PFSK-1 (cell line): ENCODE measurements at regions not wholly inside any gene's neighbourhood (a gene's known extent, or its start where the extent isn't known, plus 50 kb on each side); places are given as distances from the start of the nearest gene placed in this dataset.

Experiments used
- FOXP2 ChIP-seq: optimal IDR thresholded peaks from 2 replicates; pipeline ENCODE3; 2011; ENCODE audit warnings: borderline replicate concordance, control low read depth, inconsistent platforms; ENCODE audit not compliant: insufficient read depth; ENCODE audit errors: extremely low read length, extremely low read depth
- POLR2AphosphoS5 ChIP-seq: IDR thresholded peaks from 2 replicates; pipeline ENCODE4 v1.6.1; 2012; ENCODE audit warnings: low read depth, mild to moderate bottlenecking, control low read depth, low read length, moderate library complexity
- REST ChIP-seq, 2 experiments: IDR thresholded peaks; 2 replicates each; pipeline versions ENCODE4 v1.6.1 to v1.8.0; 2011 to 2012; ENCODE audit warnings: low read depth in 2 of 2, low read length in 2 of 2, control low read depth in 1 of 2, inconsistent platforms in 1 of 2, mild to moderate bottlenecking in 1 of 2, moderate library complexity in 1 of 2; ENCODE audit not compliant: insufficient read depth in 1 of 2
- SIN3A ChIP-seq: IDR thresholded peaks from 2 replicates; pipeline ENCODE4 v1.6.1; 2012; ENCODE audit warnings: mild to moderate bottlenecking, low read length, moderate library complexity, borderline replicate concordance; ENCODE audit not compliant: insufficient read depth
- TAF1 ChIP-seq: IDR thresholded peaks from 2 replicates; pipeline ENCODE4 v1.6.1; 2012; ENCODE audit warnings: low read length, control low read depth, borderline replicate concordance; ENCODE audit not compliant: insufficient read depth

GRCh38 chr18:32867936-32868335 is 95.1 kb upstream of the KLHL14 start:
- TF ChIP-seq REST (IDR thresholded peaks at IDR 0.05; ENCODE audit: insufficient read depth in 1 of 2, low read depth in 2 of 2, low read length in 2 of 2) (no peak), TAF1 (no peak), POLR2AphosphoS5 (no peak), SIN3A (no peak), FOXP2 (no peak)
